ENCODE measurements at regions not wholly inside any gene's neighbourhood (a gene's known extent, or its start where the extent isn't known, plus 50 kb on each side); places are given as distances from the start of the nearest gene placed in this dataset.

- no peak for FAIRE-seq
- no peak for DNase-seq (ENCODE audit: insufficient read length, low spot score)
- no peak for TF ChIP-seq POLR2A (IDR thresholded peaks at IDR 0.05; ENCODE audit: low read depth, low read length)
These were observed 200.3 kb upstream of the MPHOSPH6 start for GRCh38 chr16:82370282-82370681.

GRCh38 chr16:82368041-82368440 is 198.0 kb upstream of the MPHOSPH6 start:
- DNase-seq (ENCODE audit: insufficient read length, low spot score) (peak; percentile 26), FAIRE-seq (no peak)
- no peak for TF ChIP-seq POLR2A (IDR thresholded peaks at IDR 0.05; ENCODE audit: low read depth, low read length)

DNA sequence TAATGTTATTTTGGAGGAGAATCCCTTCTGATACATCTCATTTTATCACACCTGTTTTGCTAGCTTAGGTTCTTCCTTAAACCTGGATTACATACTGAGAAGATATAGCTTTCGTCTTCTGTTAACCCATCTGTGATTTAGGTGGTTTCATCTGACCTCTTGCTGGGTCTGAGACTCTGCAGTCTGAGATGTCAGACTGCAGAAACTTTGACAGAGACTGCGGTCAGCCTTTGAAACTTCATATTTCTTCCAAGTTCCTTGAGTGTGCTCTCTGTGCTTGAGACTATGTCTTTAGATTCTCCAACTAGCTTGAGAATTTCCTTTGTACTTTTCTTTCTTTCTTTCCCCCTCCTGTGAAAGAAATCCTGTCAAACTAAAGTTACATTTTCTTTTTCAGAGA is 196.4 kb upstream of the MPHOSPH6 start:
- FAIRE-seq (no peak), DNase-seq (ENCODE audit: insufficient read length, low spot score) (no peak)
- no peak for TF ChIP-seq POLR2A (IDR thresholded peaks at IDR 0.05; ENCODE audit: low read depth, low read length)

DNA sequence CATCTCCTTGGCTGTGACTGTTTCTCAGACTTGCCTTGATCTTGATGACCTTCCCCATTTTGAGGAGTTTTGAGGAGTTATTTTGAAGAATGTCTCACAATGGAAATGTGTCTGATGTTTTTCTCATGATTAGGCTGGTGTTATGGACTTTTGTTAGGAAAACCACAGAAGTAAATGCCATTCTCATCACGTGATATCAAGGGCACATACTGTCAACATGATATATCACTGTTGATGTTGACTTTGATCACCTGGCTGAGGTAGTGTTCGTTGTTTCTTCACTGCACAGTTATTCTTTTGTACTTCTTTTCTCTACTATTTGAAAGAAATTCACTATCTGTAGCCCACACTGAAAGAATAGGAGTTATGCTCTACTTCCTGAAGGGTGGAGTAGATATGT is 194.7 kb upstream of the MPHOSPH6 start:
- TF ChIP-seq POLR2A (IDR thresholded peaks at IDR 0.05; ENCODE audit: low read depth, low read length): no peak
- FAIRE-seq: no peak
- DNase-seq (ENCODE audit: insufficient read length, low spot score): no peak

- no peak for DNase-seq (ENCODE audit: insufficient read length, low spot score)
- no peak for TF ChIP-seq POLR2A (IDR thresholded peaks at IDR 0.05; ENCODE audit: low read depth, low read length)
- no peak for FAIRE-seq
These were observed 193.2 kb upstream of the MPHOSPH6 start for GRCh38 chr16:82363026-82363816.

DNA sequence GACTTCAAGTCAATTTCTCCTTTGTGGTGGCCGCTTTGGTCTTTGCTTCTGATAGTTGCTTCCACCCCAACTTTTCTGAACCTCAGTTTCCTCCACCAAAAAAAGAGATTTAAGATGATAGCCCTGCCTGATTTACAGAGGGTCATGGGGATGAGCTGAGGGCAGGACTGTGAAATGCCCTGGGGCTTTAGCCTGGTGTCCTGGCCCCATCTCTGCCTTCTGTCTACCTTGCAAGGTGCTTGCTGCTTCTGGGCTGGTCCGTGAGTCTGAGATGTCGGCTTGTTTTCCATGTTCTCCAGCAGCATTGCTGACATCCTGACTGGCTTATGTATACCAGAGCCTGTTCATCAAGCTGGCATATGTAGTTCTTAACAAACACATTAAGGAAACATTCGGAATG is 191.9 kb upstream of the MPHOSPH6 start:
- FAIRE-seq (no peak), DNase-seq (ENCODE audit: insufficient read length, low spot score) (no peak)
- TF ChIP-seq POLR2A (IDR thresholded peaks at IDR 0.05; ENCODE audit: low read depth, low read length): no peak

DNA sequence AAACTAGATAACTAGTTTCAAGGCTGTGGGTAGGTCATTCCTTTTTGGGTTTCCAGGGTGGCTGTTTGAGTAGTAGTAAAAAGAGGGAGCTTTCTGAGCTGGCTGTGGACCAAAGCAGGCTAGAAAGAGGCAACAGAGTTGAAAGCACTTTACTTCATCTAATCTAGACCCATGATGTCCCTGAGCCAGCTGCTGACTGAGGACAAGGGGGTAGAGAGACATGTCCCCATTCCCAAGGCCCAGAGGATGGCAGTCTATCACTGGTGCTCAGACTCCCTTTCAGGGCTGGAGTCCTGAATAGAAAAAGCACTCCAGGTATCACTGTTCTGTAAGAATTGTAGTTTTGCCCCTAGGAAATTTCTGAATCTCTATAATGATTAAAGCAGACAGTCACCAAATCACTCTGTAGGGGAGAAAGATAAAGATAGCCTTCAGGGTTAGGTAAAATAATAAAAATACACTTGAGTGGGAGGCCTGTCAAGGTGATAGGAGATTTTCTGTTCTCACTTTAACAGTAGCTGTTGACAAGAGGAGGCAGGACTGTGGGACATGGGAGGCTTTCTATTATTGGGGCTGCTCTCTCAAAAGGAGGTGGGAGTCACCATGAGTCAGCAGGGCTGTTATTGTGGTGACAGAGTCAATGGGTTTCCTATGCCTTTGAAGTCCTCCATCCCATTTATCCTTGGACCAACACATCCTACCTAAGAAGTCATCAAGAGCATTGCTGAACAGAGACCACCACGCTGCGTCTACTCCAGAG is 190.2 kb upstream of the MPHOSPH6 start:
- TF ChIP-seq POLR2A (IDR thresholded peaks at IDR 0.05; ENCODE audit: low read depth, low read length): no peak
- DNase-seq (ENCODE audit: insufficient read length, low spot score) (no peak), FAIRE-seq (no peak)

DNA sequence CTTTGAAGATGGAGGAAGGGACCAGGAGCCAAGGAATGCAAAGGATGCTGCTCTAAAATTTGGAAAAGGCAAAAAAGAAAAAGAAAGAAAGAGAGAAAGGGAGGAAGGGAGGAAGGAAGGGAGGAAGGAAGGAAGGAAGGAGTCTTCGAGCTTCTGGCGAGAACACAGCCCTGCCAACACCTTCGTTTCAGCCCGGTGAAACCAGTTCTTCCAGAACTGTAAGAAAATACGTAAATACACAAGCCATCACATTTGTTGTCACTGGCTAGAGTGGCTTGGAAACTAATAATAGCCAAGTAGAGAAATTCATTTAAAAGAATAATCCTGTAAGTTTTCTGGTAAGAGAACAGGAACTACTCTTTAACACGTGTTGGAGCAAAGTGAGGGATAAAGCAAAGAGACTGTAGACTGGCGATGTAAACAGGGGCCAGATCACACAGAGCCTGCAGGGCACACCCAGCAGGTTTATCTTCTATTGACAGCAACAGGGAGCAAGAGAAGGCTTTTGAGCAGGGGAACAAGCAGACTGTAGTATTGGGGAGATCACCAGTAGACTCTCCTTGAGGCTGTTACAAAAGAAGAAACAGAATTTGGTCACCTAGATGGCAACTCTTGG is 188.7 kb upstream of the MPHOSPH6 start:
- FAIRE-seq (no peak), DNase-seq (ENCODE audit: insufficient read length, low spot score) (no peak)
- TF ChIP-seq POLR2A (IDR thresholded peaks at IDR 0.05; ENCODE audit: low read depth, low read length): no peak

DNA sequence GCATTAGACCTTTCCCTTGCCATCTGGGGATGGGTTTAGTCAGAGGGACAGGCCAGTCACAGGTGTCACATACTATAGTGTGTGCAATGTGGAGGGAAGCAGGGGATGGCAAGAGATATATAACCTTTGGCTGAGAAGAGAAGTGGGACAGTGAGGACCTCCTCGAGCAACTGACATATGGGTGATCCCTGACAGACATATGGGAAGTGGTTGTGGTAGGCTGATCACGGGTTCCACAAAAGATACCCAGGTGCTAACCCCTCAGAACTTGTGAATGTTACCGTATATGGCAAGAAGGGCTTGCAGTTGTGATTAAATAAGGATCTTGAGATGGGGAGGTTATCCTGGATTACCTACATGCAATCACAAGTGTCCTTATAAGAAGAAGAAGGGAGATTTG is 188.1 kb upstream of the MPHOSPH6 start:
- no peak for DNase-seq (ENCODE audit: insufficient read length, low spot score)
- no peak for FAIRE-seq
- no peak for TF ChIP-seq POLR2A (IDR thresholded peaks at IDR 0.05; ENCODE audit: low read depth, low read length)

DNA sequence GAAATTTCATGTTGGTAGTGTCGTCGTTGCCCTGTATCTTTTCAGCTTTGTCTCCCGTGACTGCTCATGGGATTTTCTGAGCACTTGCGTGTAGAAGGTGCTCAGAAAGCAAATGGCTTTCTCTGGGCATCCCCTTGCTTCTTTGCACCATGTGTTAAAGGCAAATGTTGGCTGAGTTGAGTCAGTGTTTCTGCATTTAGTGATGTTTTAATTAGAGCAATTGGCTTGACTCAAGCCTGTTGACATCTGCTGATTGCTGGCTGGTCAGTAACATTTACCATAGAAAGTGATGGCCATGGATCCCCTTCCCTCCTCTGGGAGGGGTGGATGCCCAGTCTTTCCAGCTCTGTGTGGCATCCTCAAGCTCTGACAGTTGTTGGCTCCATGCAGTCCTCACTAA is 187.2 kb upstream of the MPHOSPH6 start:
- FAIRE-seq: no peak
- no peak for TF ChIP-seq POLR2A (IDR thresholded peaks at IDR 0.05; ENCODE audit: low read depth, low read length)

DNA sequence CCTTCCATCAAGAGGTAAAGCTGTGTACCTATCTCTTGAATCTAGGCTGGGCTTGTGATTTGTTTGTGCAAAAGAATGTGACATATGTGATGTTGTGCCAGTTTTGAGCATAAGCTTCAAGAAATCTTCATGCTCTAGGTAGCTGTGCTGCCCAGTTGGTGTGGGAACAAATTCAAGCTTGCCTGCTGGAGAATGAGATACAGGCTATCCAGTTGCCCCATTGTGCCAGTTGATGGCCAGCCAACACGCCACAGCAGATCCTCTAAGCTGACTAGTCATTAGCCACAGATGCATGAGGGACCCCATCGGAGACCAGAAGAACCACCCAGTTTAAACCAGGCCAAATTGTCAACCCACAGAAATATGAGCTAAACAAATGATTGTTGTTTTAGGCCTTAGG is 180.5 kb upstream of the MPHOSPH6 start:
- TF ChIP-seq POLR2A (IDR thresholded peaks at IDR 0.05; ENCODE audit: low read depth, low read length): no peak
- DNase-seq (ENCODE audit: insufficient read length, low spot score): no peak
- FAIRE-seq: no peak

More for the DNA sequence above, 187.2 kb upstream of the MPHOSPH6 start:
- no peak for DNase-seq (ENCODE audit: insufficient read length, low spot score)

- FAIRE-seq (no peak), DNase-seq (ENCODE audit: insufficient read length, low spot score) (no peak)
- TF ChIP-seq POLR2A (IDR thresholded peaks at IDR 0.05; ENCODE audit: low read depth, low read length): no peak
These were observed 175.3 kb upstream of the MPHOSPH6 start for GRCh38 chr16:82345318-82345717.

DNA sequence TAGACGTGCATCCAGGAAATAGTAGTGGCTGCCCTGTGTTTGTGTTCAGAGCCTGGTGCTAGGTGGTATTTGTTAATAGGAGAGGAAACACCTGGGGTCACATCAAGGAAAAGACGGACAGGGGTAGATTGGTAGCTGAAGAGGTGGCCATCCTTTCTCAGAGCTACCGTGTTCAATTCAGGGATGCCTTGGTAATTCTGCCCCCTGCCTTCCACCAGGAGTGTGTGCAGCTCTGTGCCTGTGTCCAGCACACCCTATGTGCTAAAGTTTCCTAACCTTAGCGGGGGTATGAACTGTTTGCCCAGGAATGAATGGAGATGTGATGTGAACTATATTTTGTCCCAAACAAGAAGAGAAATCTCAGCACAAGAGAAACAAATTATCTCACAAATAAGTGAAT is 174.1 kb upstream of the MPHOSPH6 start:
- no peak for FAIRE-seq
- no peak for DNase-seq (ENCODE audit: insufficient read length, low spot score)
- TF ChIP-seq POLR2A (IDR thresholded peaks at IDR 0.05; ENCODE audit: low read depth, low read length): no peak

GRCh38 chr16:82341146-82341669 is 171.2 kb upstream of the MPHOSPH6 start:
- DNase-seq (ENCODE audit: insufficient read length, low spot score) (no peak), FAIRE-seq (no peak)
- no peak for TF ChIP-seq POLR2A (IDR thresholded peaks at IDR 0.05; ENCODE audit: low read depth, low read length)

All from H54 (cell line).